ENCODE measurements at regions not wholly inside any gene's neighbourhood (a gene's known extent, or its start where the extent isn't known, plus 50 kb on each side); places are given as distances from the start of the nearest gene placed in this dataset.

DNA sequence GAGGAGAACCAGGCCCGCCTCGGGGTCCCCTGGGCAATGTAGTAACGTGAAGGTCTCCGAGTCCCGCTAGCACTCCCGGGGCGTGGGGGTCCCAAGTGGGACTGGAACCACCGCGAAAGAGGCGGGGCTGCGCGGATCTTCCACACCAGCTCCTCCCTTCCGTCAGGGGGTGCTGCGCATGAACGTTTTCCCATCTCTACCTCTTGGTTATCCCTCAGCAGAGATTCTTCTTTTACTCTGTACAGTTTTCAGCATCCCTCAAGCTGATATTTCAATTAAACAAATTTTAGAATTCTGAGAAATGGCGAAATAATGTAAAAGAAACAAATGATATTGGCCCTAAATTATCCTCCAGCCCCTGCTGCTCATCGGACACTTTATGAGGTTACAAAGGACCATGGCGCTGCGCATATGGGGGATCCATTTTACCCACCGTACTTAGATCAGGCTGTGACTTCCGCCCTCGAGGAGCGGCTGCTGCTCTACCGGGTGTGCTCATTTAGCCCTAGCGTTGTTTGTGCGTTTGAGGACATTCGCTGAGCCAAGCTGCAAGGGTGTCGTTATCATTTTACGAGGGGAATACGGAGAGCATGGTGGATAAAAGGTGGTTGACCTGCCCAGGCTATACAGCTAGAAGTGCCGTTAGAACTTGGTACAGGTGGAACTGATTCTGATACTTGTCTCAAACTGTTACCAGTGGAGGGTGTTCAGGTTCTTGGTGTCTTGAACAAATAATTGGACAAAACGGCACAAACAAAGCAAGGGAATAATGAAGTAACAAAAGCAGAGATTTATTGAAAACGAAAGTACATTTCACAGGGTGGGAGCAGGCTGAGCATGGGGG, 75.2 kb upstream of the CHD6 start:
- ChIA-PET POLR2A (ENCODE audit: unreplicated experiment) (no interaction called here), CTCF (interaction anchor here (0.6 kb wide), 3 partner anchors 542 to 1490 kb away, joined by 3 to 4 read pairs (median 3); no protein-coding TSS in a partner anchor)
- dilution Hi-C loops (cut with HindIII; ENCODE audit: low sequenced_read_pairs, unreplicated experiment) (no loop called here), intact Hi-C loops (cut with micrococcal nuclease) (loop anchor here (5.0 to 10.0 kb wide), 5 partner anchors 209 to 556 kb away; partner anchors contain the start of genes LPIN3 and PLCG1), in situ Hi-C loops (cut with MboI; ENCODE audit: low sequenced_read_pairs) (no loop called here)
- Histone ChIP-seq H2AFZ (replicated peaks; ENCODE audit: low read length, poor library complexity) (peak overlapping the region; percentile 99), H3K9me3 (ENCODE audit: control insufficient read depth, insufficient read depth, low read length) (no peaks in the 10 kb centered on the region), H3K36me3 (ENCODE audit: control insufficient read depth, insufficient read depth, low read length) (no peaks in the 10 kb centered on the region), H3K4me2 (ENCODE audit: low read depth, low read length) (peak overlapping the region; percentile 96), H3K4me3 (ENCODE audit: insufficient read depth, low read depth, low read length) (peak overlapping the region; percentile 72), H4K20me1 (ENCODE audit: insufficient read depth, low read length) (no peaks in the 10 kb centered on the region), H3K9me1 (ENCODE audit: insufficient read depth, low read length) (no peaks in the 10 kb centered on the region), H4K91ac (ENCODE audit: insufficient read depth, low read depth, low read length) (peak overlapping the region; percentile 60), H3K4me1 (ENCODE audit: control insufficient read depth, insufficient read depth, low read length) (no peaks in the 10 kb centered on the region), H3K79me1 (ENCODE audit: low read depth in 1 of 2, low read length in 2 of 2) (no peaks in the 10 kb centered on the region), H3K18ac (ENCODE audit: low read depth, low read length) (peak overlapping the region; percentile 47), H2AK5ac (ENCODE audit: low read depth, low read length) (no peak overlapping the region), H3K56ac (ENCODE audit: extremely low read depth, insufficient read depth, low read length) (peak overlapping the region; percentile 32), H2BK15ac (ENCODE audit: low read depth, low read length) (peak overlapping the region; percentile 21; the same call in 1 of the 3 replicates), H4K5ac (ENCODE audit: low read depth, low read length) (peak overlapping the region; percentile 90), H3K4ac (ENCODE audit: low read depth, low read length) (peak overlapping the region; percentile 44), H3K27ac (ENCODE audit: insufficient read depth, low read length) (peak overlapping the region; percentile 48), H3K9ac (ENCODE audit: low read depth, low read length) (peak overlapping the region; percentile 68), H2BK120ac (ENCODE audit: low read depth, low read length) (peak overlapping the region; percentile 42), H2BK20ac (ENCODE audit: low read depth, low read length) (no peak overlapping the region), H3K23ac (ENCODE audit: low read depth, low read length) (peak overlapping the region; percentile 29; the same call in 1 of the 2 replicates), H2AK9ac (replicated peaks; ENCODE audit: low read depth, low read length, poor library complexity) (peak overlapping the region; percentile 80), H3K27me3 (ENCODE audit: control insufficient read depth, insufficient read depth, low read length) (no peaks in the 10 kb centered on the region; the same call in 1 of the 2 replicates), H3K14ac (replicated peaks; ENCODE audit: low read depth, low read length) (peak overlapping the region; percentile 77), H4K8ac (ENCODE audit: low read depth in 2 of 2, low read length in 2 of 2) (peak overlapping the region; percentile 68 to 100), H2BK5ac (ENCODE audit: low read depth, low read length, poor library complexity, severe bottlenecking) (peak overlapping the region; percentile 20)
- DNase-seq = peak; percentile 89
- ATAC-seq (ENCODE audit: low read depth) = peak; percentile 95
- TF ChIP-seq, protein P1, sequence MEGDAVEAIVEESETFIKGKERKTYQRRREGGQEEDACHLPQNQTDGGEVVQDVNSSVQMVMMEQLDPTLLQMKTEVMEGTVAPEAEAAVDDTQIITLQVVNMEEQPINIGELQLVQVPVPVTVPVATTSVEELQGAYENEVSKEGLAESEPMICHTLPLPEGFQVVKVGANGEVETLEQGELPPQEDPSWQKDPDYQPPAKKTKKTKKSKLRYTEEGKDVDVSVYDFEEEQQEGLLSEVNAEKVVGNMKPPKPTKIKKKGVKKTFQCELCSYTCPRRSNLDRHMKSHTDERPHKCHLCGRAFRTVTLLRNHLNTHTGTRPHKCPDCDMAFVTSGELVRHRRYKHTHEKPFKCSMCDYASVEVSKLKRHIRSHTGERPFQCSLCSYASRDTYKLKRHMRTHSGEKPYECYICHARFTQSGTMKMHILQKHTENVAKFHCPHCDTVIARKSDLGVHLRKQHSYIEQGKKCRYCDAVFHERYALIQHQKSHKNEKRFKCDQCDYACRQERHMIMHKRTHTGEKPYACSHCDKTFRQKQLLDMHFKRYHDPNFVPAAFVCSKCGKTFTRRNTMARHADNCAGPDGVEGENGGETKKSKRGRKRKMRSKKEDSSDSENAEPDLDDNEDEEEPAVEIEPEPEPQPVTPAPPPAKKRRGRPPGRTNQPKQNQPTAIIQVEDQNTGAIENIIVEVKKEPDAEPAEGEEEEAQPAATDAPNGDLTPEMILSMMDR (conservative IDR thresholded peaks at IDR 0.05; ENCODE audit: low read depth, low read length) = peak; percentile 25; the same call in 1 of the 2 replicates
- TF ChIP-seq POLR2A (IDR thresholded peaks at IDR 0.05; ENCODE audit: low read depth, low read length) (no peak; the same call in 1 of the 2 replicates), BHLHE40 (IDR thresholded peaks at IDR 0.05; ENCODE audit: low read depth, low read length) (peak; percentile 25; the same call in 1 of the 2 replicates), MXI1 (IDR thresholded peaks at IDR 0.05; ENCODE audit: borderline replicate concordance, low read depth, low read length) (peak; percentile 24; the same call in 1 of the 2 replicates), CEBPB (IDR thresholded peaks at IDR 0.05; ENCODE audit: low read depth, low read length) (no peak)
- 4% methylated on average over 5 of the region's 33 CpGs; no CpG with 5 or more reads in 1 of the 2 experiments for WGBS, 2 experiments (ENCODE audit: extremely low coverage in 2 of 2, insufficient read length in 1 of 2)
- BruUV-seq (replicated peaks) = no TSS peak
